H1 (cell line): ENCODE measurements at regions not wholly inside any gene's neighbourhood (a gene's known extent, or its start where the extent isn't known, plus 50 kb on each side); places are given as distances from the start of the nearest gene placed in this dataset.

Source experiments
- CHD2 ChIP-seq: IDR thresholded peaks from 2 replicates; pipeline ENCODE4 v1.6.1; 2012; ENCODE audit warnings: low read length, improper control_type of control experiment
- EZH2 ChIP-seq: fragments of 200-600 bp; sonication (generic); IDR thresholded peaks from 2 replicates; pipeline ENCODE4 v1.7.1; 2012; ENCODE audit warnings: low read depth, mild to moderate bottlenecking, moderate library complexity, low read length, inconsistent platforms; ENCODE audit not compliant: severe bottlenecking
- GABPA ChIP-seq: IDR thresholded peaks from 2 replicates; pipeline ENCODE4 v1.6.1; 2011; ENCODE audit warnings: mild to moderate bottlenecking, low read length, moderate library complexity, borderline replicate concordance; ENCODE audit not compliant: insufficient read depth
- GTF2F1 ChIP-seq: IDR thresholded peaks from 2 replicates; pipeline ENCODE4 v1.6.1; 2012; ENCODE audit warnings: low read depth, low read length, improper control_type of control experiment, borderline replicate concordance
- MAFK ChIP-seq: IDR thresholded peaks from 2 replicates; pipeline ENCODE4 v1.6.1; 2012; ENCODE audit warnings: low read depth, mild to moderate bottlenecking, improper control_type of control experiment, low read length
- POLR2A ChIP-seq, 2 experiments: IDR thresholded peaks; 1 replicate in 1 of 2; 2 replicates in 1 of 2; pipeline ENCODE4 v1.6.1; 2011; ENCODE audit warnings: low read depth in 2 of 2, low read length in 2 of 2, mild to moderate bottlenecking in 2 of 2; ENCODE audit errors: control extremely low read depth in 1 of 2
- POLR2AphosphoS5 ChIP-seq: IDR thresholded peaks from 2 replicates; pipeline ENCODE4 v1.6.1; 2011; ENCODE audit warnings: low read depth, low read length
- RAD21 ChIP-seq, 2 experiments: IDR thresholded peaks in 1 of 2; conservative IDR thresholded peaks in 1 of 2; 2 replicates each; pipeline ENCODE4 v1.6.1; 2011; ENCODE audit warnings: low read depth in 2 of 2, low read length in 2 of 2, improper control_type of control experiment in 1 of 2, inconsistent platforms in 1 of 2, mild to moderate bottlenecking in 1 of 2, moderate library complexity in 1 of 2
- RXRA ChIP-seq: IDR thresholded peaks from 2 replicates; pipeline ENCODE4 v1.6.1; 2011; ENCODE audit warnings: low read depth, mild to moderate bottlenecking, low read length, moderate library complexity; ENCODE audit not compliant: insufficient read depth
- SIX5 ChIP-seq: IDR thresholded peaks from 2 replicates; pipeline ENCODE4 v1.6.1; 2011; ENCODE audit warnings: mild to moderate bottlenecking, low read depth, low read length
- TF ChIP-seq, protein P1 (sequence below), 3 experiments: IDR thresholded peaks; 1 replicate in 2 of 3; 2 replicates in 1 of 3; pipeline versions ENCODE4 v1.5.1 to v1.6.1; 2011; ENCODE audit warnings: low read length in 3 of 3, mild to moderate bottlenecking in 3 of 3, inconsistent platforms in 2 of 3, low read depth in 1 of 3, moderate library complexity in 1 of 3; ENCODE audit not compliant: insufficient read depth in 1 of 3; ENCODE audit errors: control extremely low read depth in 1 of 3
- TF ChIP-seq, protein P2 (sequence below): IDR thresholded peaks from 2 replicates; pipeline ENCODE4 v1.6.1; 2012; ENCODE audit warnings: low read length, inconsistent platforms
- TF ChIP-seq, protein P3 (sequence below): IDR thresholded peaks from 2 replicates; pipeline ENCODE4 v1.6.1; 2012; ENCODE audit warnings: inconsistent platforms

DNA sequence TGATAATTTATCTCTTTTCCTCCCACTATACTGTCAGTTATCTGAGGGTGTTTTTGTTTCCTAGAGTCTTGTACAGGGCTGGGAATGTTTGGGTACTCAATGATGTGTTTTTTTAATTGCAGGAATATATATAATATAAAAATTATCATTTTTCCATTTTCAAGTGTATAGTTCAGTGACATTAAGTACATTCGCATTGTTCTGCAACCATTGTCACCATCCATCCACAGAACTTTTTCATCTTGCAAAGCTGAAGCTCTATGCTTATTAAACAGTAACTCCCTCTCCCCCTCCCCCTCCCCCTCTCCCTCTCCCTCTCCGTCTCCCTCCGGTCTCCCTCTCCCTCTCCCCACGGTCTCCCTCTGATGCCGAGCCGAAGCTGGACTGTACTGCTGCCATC, 93.0 kb upstream of the MANSC4 start:
- TF ChIP-seq GABPA (no peak), EZH2 (no peak), RAD21 (IDR thresholded peaks at IDR 0.05 in 1 of 2, conservative IDR thresholded peaks at IDR 0.05 in 1 of 2; ENCODE audit: low read depth in 2 of 2, low read length in 2 of 2) (no peak), SIX5 (no peak), GTF2F1 (no peak), CHD2 (no peak), POLR2A (IDR thresholded peaks at IDR 0.05; ENCODE audit: control extremely low read depth in 1 of 2, low read depth in 2 of 2, low read length in 2 of 2) (no peak), MAFK (no peak), RXRA (no peak), POLR2AphosphoS5 (no peak)
- TF ChIP-seq, protein P1, sequence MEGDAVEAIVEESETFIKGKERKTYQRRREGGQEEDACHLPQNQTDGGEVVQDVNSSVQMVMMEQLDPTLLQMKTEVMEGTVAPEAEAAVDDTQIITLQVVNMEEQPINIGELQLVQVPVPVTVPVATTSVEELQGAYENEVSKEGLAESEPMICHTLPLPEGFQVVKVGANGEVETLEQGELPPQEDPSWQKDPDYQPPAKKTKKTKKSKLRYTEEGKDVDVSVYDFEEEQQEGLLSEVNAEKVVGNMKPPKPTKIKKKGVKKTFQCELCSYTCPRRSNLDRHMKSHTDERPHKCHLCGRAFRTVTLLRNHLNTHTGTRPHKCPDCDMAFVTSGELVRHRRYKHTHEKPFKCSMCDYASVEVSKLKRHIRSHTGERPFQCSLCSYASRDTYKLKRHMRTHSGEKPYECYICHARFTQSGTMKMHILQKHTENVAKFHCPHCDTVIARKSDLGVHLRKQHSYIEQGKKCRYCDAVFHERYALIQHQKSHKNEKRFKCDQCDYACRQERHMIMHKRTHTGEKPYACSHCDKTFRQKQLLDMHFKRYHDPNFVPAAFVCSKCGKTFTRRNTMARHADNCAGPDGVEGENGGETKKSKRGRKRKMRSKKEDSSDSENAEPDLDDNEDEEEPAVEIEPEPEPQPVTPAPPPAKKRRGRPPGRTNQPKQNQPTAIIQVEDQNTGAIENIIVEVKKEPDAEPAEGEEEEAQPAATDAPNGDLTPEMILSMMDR (IDR thresholded peaks at IDR 0.05; ENCODE audit: control extremely low read depth in 1 of 3, insufficient read depth in 1 of 3, low read depth in 1 of 3, low read length in 3 of 3): no peak
- TF ChIP-seq, protein P2, sequence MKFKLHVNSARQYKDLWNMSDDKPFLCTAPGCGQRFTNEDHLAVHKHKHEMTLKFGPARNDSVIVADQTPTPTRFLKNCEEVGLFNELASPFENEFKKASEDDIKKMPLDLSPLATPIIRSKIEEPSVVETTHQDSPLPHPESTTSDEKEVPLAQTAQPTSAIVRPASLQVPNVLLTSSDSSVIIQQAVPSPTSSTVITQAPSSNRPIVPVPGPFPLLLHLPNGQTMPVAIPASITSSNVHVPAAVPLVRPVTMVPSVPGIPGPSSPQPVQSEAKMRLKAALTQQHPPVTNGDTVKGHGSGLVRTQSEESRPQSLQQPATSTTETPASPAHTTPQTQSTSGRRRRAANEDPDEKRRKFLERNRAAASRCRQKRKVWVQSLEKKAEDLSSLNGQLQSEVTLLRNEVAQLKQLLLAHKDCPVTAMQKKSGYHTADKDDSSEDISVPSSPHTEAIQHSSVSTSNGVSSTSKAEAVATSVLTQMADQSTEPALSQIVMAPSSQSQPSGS: no peak
- TF ChIP-seq, protein P3, sequence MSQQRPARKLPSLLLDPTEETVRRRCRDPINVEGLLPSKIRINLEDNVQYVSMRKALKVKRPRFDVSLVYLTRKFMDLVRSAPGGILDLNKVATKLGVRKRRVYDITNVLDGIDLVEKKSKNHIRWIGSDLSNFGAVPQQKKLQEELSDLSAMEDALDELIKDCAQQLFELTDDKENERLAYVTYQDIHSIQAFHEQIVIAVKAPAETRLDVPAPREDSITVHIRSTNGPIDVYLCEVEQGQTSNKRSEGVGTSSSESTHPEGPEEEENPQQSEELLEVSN: no peak
